ENCODE measurements at regions not wholly inside any gene's neighbourhood (a gene's known extent, or its start where the extent isn't known, plus 50 kb on each side); places are given as distances from the start of the nearest gene placed in this dataset.

DNA sequence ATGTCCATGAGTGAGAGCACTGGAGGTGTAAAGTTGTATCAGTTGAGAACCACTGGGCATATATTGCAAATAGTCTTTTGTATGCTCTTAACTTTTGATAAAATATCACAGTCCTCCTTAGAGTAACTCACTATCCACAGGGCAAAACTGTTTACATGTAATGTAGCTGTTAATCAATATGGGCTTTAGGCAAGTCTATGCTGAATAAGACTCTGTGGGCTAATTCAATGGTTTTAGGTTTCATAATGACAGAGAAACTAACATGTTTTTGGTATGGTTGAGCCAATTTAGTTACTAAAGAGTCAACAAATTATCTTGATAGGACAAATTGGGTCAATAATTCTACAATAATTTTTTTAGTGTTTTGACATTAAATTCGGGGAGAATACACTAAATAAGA lies 1134.9 kb upstream of the FAM98A start:
- TF ChIP-seq, protein P1, sequence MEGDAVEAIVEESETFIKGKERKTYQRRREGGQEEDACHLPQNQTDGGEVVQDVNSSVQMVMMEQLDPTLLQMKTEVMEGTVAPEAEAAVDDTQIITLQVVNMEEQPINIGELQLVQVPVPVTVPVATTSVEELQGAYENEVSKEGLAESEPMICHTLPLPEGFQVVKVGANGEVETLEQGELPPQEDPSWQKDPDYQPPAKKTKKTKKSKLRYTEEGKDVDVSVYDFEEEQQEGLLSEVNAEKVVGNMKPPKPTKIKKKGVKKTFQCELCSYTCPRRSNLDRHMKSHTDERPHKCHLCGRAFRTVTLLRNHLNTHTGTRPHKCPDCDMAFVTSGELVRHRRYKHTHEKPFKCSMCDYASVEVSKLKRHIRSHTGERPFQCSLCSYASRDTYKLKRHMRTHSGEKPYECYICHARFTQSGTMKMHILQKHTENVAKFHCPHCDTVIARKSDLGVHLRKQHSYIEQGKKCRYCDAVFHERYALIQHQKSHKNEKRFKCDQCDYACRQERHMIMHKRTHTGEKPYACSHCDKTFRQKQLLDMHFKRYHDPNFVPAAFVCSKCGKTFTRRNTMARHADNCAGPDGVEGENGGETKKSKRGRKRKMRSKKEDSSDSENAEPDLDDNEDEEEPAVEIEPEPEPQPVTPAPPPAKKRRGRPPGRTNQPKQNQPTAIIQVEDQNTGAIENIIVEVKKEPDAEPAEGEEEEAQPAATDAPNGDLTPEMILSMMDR (IDR thresholded peaks at IDR 0.05), result no peak
- TF ChIP-seq POLR2A (IDR thresholded peaks at IDR 0.05), result no peak
